GM12892 (cell line): ENCODE measurements at regions not wholly inside any gene's neighbourhood (a gene's known extent, or its start where the extent isn't known, plus 50 kb on each side); places are given as distances from the start of the nearest gene placed in this dataset.

Source experiments
- POLR2AphosphoS5 ChIP-seq: IDR thresholded peaks from 2 replicates; pipeline ENCODE4 v1.6.1; 2011; ENCODE audit warnings: low read depth, low read length, control low read depth
- TAF1 ChIP-seq: IDR thresholded peaks from 2 replicates; pipeline ENCODE4 v1.6.1; 2011; ENCODE audit warnings: low read depth, mild to moderate bottlenecking, control low read depth, low read length, borderline replicate concordance

- no peak for TF ChIP-seq POLR2AphosphoS5
- no peak for TF ChIP-seq TAF1
Measured at GRCh38 chr2:129236601-129237000, 742.9 kb upstream of the RAB6C start.
